ENCODE measurements at regions not wholly inside any gene's neighbourhood (a gene's known extent, or its start where the extent isn't known, plus 50 kb on each side); places are given as distances from the start of the nearest gene placed in this dataset.

DNA sequence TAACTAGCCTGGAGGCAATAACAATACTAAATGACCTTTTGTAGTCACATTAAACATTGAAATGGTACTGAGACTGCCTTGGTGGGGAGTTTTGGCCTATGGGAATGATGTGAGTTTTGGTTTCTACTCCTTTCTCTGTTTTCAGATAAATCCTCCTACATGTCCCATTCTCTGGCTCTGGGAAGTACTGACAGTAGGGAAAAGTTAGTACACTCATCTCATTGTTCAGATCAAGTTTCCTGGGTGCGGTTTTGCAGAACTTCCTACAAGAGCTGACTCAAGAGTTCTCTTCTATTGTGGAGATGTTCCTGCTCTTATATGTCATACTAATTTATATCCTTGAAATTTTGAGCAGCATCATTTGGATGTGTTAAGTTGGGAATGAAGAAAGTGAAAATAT lies 74.2 kb upstream of the MACF1 start:
- WGBS (ENCODE audit: insufficient coverage) = no CpG with 5 or more reads among the region's 1 CpG
- TF ChIP-seq CTCF (IDR thresholded peaks at IDR 0.05) = no peak
- Mint-ChIP-seq H3K9me3 (no peaks in the 10 kb centered on the region), H3K27me3 (ENCODE audit: low read depth in 3 of 3) (peaks cover 0 to 3% (median 0%) of the 10 kb centered on the region in 3 donors), H3K36me3 (peaks cover 0 to 3% of the 10 kb centered on the region in 2 donors), H3K27ac (peak overlapping the region in 2 of 7 donors; percentile 7 to 15), H3K4me3 (no peak overlapping the region), H3K4me1 (peaks cover 13% of the 10 kb centered on the region)
- H3K9me3 ChIP-seq (replicated peaks in 1 of 2; ENCODE audit: control insufficient read depth in 1 of 2, insufficient read depth in 1 of 2, low read length in 2 of 2) = no peaks in the 10 kb centered on the region
- no peaks in the 10 kb centered on the region for H3K36me3 ChIP-seq (replicated peaks in 1 of 2; ENCODE audit: control insufficient read depth in 1 of 2, insufficient read depth in 2 of 2, low read length in 2 of 2)
- no peak overlapping the region for H3K4me3 ChIP-seq (replicated peaks in 1 of 3; ENCODE audit: low read depth in 2 of 3, low read length in 3 of 3)
- H3K4me2 ChIP-seq (replicated peaks; ENCODE audit: extremely low read depth, low read length, poor library complexity, severe bottlenecking) = no peak overlapping the region
- H2AFZ ChIP-seq (ENCODE audit: insufficient read depth, low read depth, low read length, poor library complexity, severe bottlenecking) = no peak overlapping the region
- no peak for DNase-seq
- peaks cover 3 to 8% of the 10 kb centered on the region in 2 donors for H3K4me1 ChIP-seq (ENCODE audit: control insufficient read depth in 1 of 2, insufficient read depth in 2 of 2, low read length in 2 of 2)
- H3K27me3 ChIP-seq (ENCODE audit: control insufficient read depth in 2 of 2, insufficient read depth in 2 of 2, low read length in 2 of 2) = no peaks in the 10 kb centered on the region
- intact Hi-C loops (cut with micrococcal nuclease) = no loop called here
- H4K20me1 ChIP-seq (ENCODE audit: insufficient read depth, low read length) = peaks cover 18% of the 10 kb centered on the region
- no peak overlapping the region for H3K27ac ChIP-seq (ENCODE audit: low read depth in 1 of 2, low read length in 2 of 2)
- H3K79me2 ChIP-seq (ENCODE audit: insufficient read depth, low read length) = no peaks in the 10 kb centered on the region
- no peak overlapping the region for H3K9ac ChIP-seq (ENCODE audit: insufficient read depth, low read length, poor library complexity, severe bottlenecking)

DNA sequence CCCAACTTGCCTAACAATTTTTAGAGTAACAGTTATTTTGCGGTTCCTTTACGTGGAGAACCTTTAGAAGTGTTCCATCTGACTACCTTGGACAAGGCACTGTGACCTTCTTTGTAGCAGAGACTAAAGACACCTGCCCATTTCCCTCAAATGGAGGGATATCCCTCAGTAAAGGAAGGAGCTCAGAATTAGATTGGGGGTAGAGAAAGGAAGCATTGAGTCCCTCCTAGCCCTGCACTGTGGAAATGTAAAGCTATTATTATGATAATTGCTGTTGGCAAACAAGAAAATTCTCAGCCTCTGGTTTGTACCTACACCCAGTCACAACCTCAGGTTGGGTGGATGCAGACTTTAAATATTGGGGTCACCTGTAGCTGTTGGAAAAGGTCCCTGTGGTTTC lies 72.6 kb upstream of the MACF1 start:
- H3K79me2 ChIP-seq (ENCODE audit: insufficient read depth, low read length) = no peaks in the 10 kb centered on the region
- no peak overlapping the region for H3K9ac ChIP-seq (ENCODE audit: insufficient read depth, low read length, poor library complexity, severe bottlenecking)
- H3K27me3 ChIP-seq (ENCODE audit: control insufficient read depth in 2 of 2, insufficient read depth in 2 of 2, low read length in 2 of 2) = no peaks in the 10 kb centered on the region
- no peak for DNase-seq
- Mint-ChIP-seq H3K36me3 (no peaks in the 10 kb centered on the region), H3K27me3 (ENCODE audit: low read depth in 3 of 3) (peaks cover 0 to 3% (median 0%) of the 10 kb centered on the region in 3 donors), H3K4me3 (no peak overlapping the region), H3K4me1 (peaks cover 13% of the 10 kb centered on the region), H3K9me3 (no peaks in the 10 kb centered on the region), H3K27ac (no peak overlapping the region)
- TF ChIP-seq CTCF (IDR thresholded peaks at IDR 0.05) = no peak
- H3K27ac ChIP-seq (ENCODE audit: low read depth in 1 of 2, low read length in 2 of 2) = no peak overlapping the region
- H3K36me3 ChIP-seq (replicated peaks in 1 of 2; ENCODE audit: control insufficient read depth in 1 of 2, insufficient read depth in 2 of 2, low read length in 2 of 2) = no peaks in the 10 kb centered on the region
- H3K4me1 ChIP-seq (ENCODE audit: control insufficient read depth in 1 of 2, insufficient read depth in 2 of 2, low read length in 2 of 2) = peaks cover 3 to 8% of the 10 kb centered on the region in 2 donors
- H3K4me3 ChIP-seq (replicated peaks in 1 of 3; ENCODE audit: low read depth in 2 of 3, low read length in 3 of 3) = no peak overlapping the region
- intact Hi-C loops (cut with micrococcal nuclease) = no loop called here
- H3K4me2 ChIP-seq (replicated peaks; ENCODE audit: extremely low read depth, low read length, poor library complexity, severe bottlenecking) = no peak overlapping the region
- no peaks in the 10 kb centered on the region for H3K9me3 ChIP-seq (replicated peaks in 1 of 2; ENCODE audit: control insufficient read depth in 1 of 2, insufficient read depth in 1 of 2, low read length in 2 of 2)
- WGBS (ENCODE audit: insufficient coverage) = no CpG with 5 or more reads among the region's 2 CpGs
- no peak overlapping the region for H2AFZ ChIP-seq (ENCODE audit: insufficient read depth, low read depth, low read length, poor library complexity, severe bottlenecking)
- H4K20me1 ChIP-seq (ENCODE audit: insufficient read depth, low read length) = peaks cover 27% of the 10 kb centered on the region

Data from CD14-positive monocyte (primary cell).